Erythroblast (primary cell): ENCODE measurements at regions not wholly inside any gene's neighbourhood (a gene's known extent, or its start where the extent isn't known, plus 50 kb on each side); places are given as distances from the start of the nearest gene placed in this dataset.

Experiments
- GATA1 ChIP-seq: IDR thresholded peaks from 2 replicates; pipeline ENCODE4 v1.6.1; 2011; ENCODE audit warnings: low read depth, mild to moderate bottlenecking, control low read depth, low read length, moderate library complexity
- POLR2A ChIP-seq: IDR thresholded peaks from 2 replicates; pipeline ENCODE4 v1.6.1; 2011; ENCODE audit warnings: mild to moderate bottlenecking, low read length

DNA sequence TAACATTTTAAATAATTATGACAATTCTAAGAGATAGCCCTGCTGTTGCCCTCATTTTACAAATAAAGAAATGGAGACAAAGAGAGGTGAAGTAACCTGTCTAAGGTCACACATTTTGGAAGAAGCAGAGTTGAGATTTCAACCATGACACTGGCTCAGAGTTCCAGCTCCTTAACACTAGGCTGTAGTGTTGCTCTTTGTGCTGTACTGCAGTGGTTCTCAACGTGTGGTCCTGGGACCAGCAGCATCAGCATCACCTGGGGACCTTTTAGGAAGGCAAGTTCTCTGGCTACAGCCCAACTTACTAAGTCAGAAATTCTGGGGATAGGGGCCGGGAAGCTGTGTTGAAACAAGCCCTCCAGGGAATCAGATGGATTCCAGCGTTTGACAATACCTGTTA is 62.4 kb upstream of the FERMT1 start:
- no peak for TF ChIP-seq POLR2A
- no peak for TF ChIP-seq GATA1
